Common myeloid progenitor, CD34-positive (primary cell): ENCODE measurements at regions not wholly inside any gene's neighbourhood (a gene's known extent, or its start where the extent isn't known, plus 50 kb on each side); places are given as distances from the start of the nearest gene placed in this dataset.

Experiments used
- CTCF ChIA-PET: fragments of 350-600 bp; sonication (Branson Sonifier 250); formaldehyde crosslinking; loops from one replicate; lab custom pipeline; 2021; ENCODE audit warnings: antibody characterized with exemption; lab: Charles Lee
- POLR2A ChIA-PET: fragments of 350-600 bp; sonication (Branson Sonifier 250); formaldehyde crosslinking; loops from one replicate; lab custom pipeline; 2021; ENCODE audit warnings: antibody characterized with exemption; lab: Charles Lee
- DNase-seq, 3 donors: peaks; one replicate each; pipeline versions ENCODE4 v3.0.0 to v3.0.0-alpha.2; 2013
- H3K27ac ChIP-seq, 2 experiments: 1 replicate in 1 of 2; 2 replicates in 1 of 2; pipeline ENCODE4 v1.7.0; 2013; ENCODE audit warnings: inconsistent platforms in 2 of 2, low read length in 2 of 2, mild to moderate bottlenecking in 2 of 2, low read depth in 1 of 2, moderate library complexity in 1 of 2; ENCODE audit not compliant: severe bottlenecking in 2 of 2, insufficient read depth in 1 of 2, poor library complexity in 1 of 2
- H3K27me3 ChIP-seq, 5 experiments: replicated peaks in 2 of 5; 1 replicate in 3 of 5; 2 replicates in 2 of 5; pipeline versions ENCODE4 v1.6.1 to v1.7.0; 2013; ENCODE audit warnings: low read length in 4 of 5, mild to moderate bottlenecking in 2 of 5, moderate library complexity in 2 of 5, inconsistent platforms in 1 of 5; ENCODE audit not compliant: insufficient read depth in 5 of 5, control insufficient read depth in 4 of 5
- H3K36me3 ChIP-seq, 4 experiments: 1 replicate in 2 of 4; 2 replicates in 2 of 4; pipeline versions ENCODE4 v1.6.1 to v1.7.0; 2013; ENCODE audit warnings: low read length in 3 of 4, control low read depth in 1 of 4, mild to moderate bottlenecking in 1 of 4; ENCODE audit not compliant: control insufficient read depth in 4 of 4, insufficient read depth in 4 of 4
- H3K4me1 ChIP-seq, 4 experiments: 1 replicate in 3 of 4; 2 replicates in 1 of 4; pipeline versions ENCODE4 v1.6.1 to v1.7.1; 2013; ENCODE audit warnings: low read length in 3 of 4, mild to moderate bottlenecking in 3 of 4, control low read depth in 1 of 4, inconsistent platforms in 1 of 4, moderate library complexity in 1 of 4; ENCODE audit not compliant: control insufficient read depth in 4 of 4, insufficient read depth in 4 of 4; ENCODE audit errors: control extremely low read depth in 1 of 4
- H3K4me3 ChIP-seq, 7 experiments: 1 replicate in 4 of 7; 2 replicates in 3 of 7; pipeline versions ENCODE4 v1.5.1 to v1.7.0; 2013; ENCODE audit warnings: mild to moderate bottlenecking in 7 of 7, low read length in 6 of 7, moderate library complexity in 6 of 7, inconsistent platforms in 2 of 7, low read depth in 2 of 7, control low read depth in 1 of 7; ENCODE audit not compliant: insufficient read depth in 4 of 7, control insufficient read depth in 1 of 7; ENCODE audit errors: extremely low read depth in 1 of 7
- H3K9me3 ChIP-seq, 5 experiments: 1 replicate in 4 of 5; 2 replicates in 1 of 5; pipeline versions ENCODE4 v1.6.1 to v1.7.1; 2013; ENCODE audit warnings: low read length in 4 of 5, mild to moderate bottlenecking in 2 of 5, inconsistent platforms in 1 of 5, low read depth in 1 of 5, moderate library complexity in 1 of 5; ENCODE audit not compliant: control insufficient read depth in 4 of 5, insufficient read depth in 2 of 5; ENCODE audit errors: control extremely low read depth in 1 of 5
- WGBS: methylation state at CpG from one replicate; pipeline ENCODE4 v1.1.5; 2013; ENCODE audit not compliant: insufficient coverage; 5-methylcytosine and 5-hydroxymethylcytosine counted together

GRCh38 chr5:105735704-105736103, 1935.0 kb downstream of the EFNA5 start:
- Histone ChIP-seq H3K4me1 (no peaks in the 10 kb centered on the region), H3K36me3 (no peaks in the 10 kb centered on the region), H3K27ac (no peak overlapping the region), H3K9me3 (no peaks in the 10 kb centered on the region), H3K4me3 (no peak overlapping the region), H3K27me3 (no peaks in the 10 kb centered on the region)
- CTCF ChIA-PET: no interaction called here
- POLR2A ChIA-PET: no interaction called here
- no peak for DNase-seq

GRCh38 chr5:105730982-105731381, 1939.8 kb downstream of the EFNA5 start:
- H3K4me3 ChIP-seq: no peak overlapping the region
- H3K4me1 ChIP-seq: no peaks in the 10 kb centered on the region
- ChIA-PET POLR2A (no interaction called here), CTCF (no interaction called here)
- H3K9me3 ChIP-seq: no peaks in the 10 kb centered on the region
- no peak for DNase-seq
- H3K36me3 ChIP-seq: no peaks in the 10 kb centered on the region
- H3K27ac ChIP-seq: no peak overlapping the region
- WGBS: 100% methylated on average over 1 of the region's 1 CpG
- no peaks in the 10 kb centered on the region for H3K27me3 ChIP-seq

- POLR2A ChIA-PET: no interaction called here
- WGBS: 100% methylated on average over 3 of the region's 4 CpGs
- H3K27ac ChIP-seq: no peak overlapping the region
- peaks cover 0 to 4% (median 0%) of the 10 kb centered on the region in 5 experiments for H3K9me3 ChIP-seq
- CTCF ChIA-PET: no interaction called here
- H3K4me3 ChIP-seq: no peak overlapping the region
- no peaks in the 10 kb centered on the region for H3K36me3 ChIP-seq
- H3K4me1 ChIP-seq: no peaks in the 10 kb centered on the region
- no peak for DNase-seq
- H3K27me3 ChIP-seq: no peaks in the 10 kb centered on the region
Measured at GRCh38 chr5:105726093-105726492, 1944.6 kb downstream of the EFNA5 start.

GRCh38 chr5:105708442-105708841, 1962.3 kb downstream of the EFNA5 start:
- POLR2A ChIA-PET: no interaction called here
- no CpG with 5 or more reads among the region's 1 CpG for WGBS

GRCh38 chr5:105702323-105702722, 1968.4 kb downstream of the EFNA5 start:
- Histone ChIP-seq H3K4me1 (no peaks in the 10 kb centered on the region), H3K4me3 (no peak overlapping the region), H3K27me3 (no peaks in the 10 kb centered on the region), H3K36me3 (no peaks in the 10 kb centered on the region), H3K27ac (no peak overlapping the region), H3K9me3 (peaks cover 0 to 4% (median 2%) of the 10 kb centered on the region in 5 experiments)
- no peak for DNase-seq
- POLR2A ChIA-PET: no interaction called here
- CTCF ChIA-PET: no interaction called here

More at GRCh38 chr5:105708442-105708841, 1962.3 kb downstream of the EFNA5 start:
- Histone ChIP-seq H3K36me3 (no peaks in the 10 kb centered on the region), H3K4me3 (no peak overlapping the region), H3K9me3 (peaks cover 0 to 2% (median 0%) of the 10 kb centered on the region in 5 experiments), H3K27ac (no peak overlapping the region), H3K27me3 (no peaks in the 10 kb centered on the region), H3K4me1 (no peaks in the 10 kb centered on the region)
- CTCF ChIA-PET: no interaction called here
- DNase-seq: no peak

- H3K4me1 ChIP-seq: no peaks in the 10 kb centered on the region
- no peaks in the 10 kb centered on the region for H3K36me3 ChIP-seq
- POLR2A ChIA-PET: no interaction called here
- H3K27me3 ChIP-seq: no peaks in the 10 kb centered on the region
- no peak overlapping the region for H3K4me3 ChIP-seq
- no peak overlapping the region for H3K27ac ChIP-seq
- DNase-seq: no peak
- CTCF ChIA-PET: no interaction called here
- WGBS: no CpG with 5 or more reads among the region's 2 CpGs
- peaks cover 0 to 3% (median 0%) of the 10 kb centered on the region in 5 experiments for H3K9me3 ChIP-seq
Measured at GRCh38 chr5:105696440-105696839, 1974.3 kb downstream of the EFNA5 start.

GRCh38 chr5:105695941-105696340, 1974.8 kb downstream of the EFNA5 start:
- Histone ChIP-seq H3K9me3 (no peaks in the 10 kb centered on the region), H3K27me3 (no peaks in the 10 kb centered on the region), H3K4me3 (no peak overlapping the region), H3K27ac (no peak overlapping the region), H3K4me1 (no peaks in the 10 kb centered on the region), H3K36me3 (no peaks in the 10 kb centered on the region)
- 100% methylated on average over 1 of the region's 2 CpGs for WGBS
- POLR2A ChIA-PET: no interaction called here
- DNase-seq: no peak
- CTCF ChIA-PET: no interaction called here
